GM12878 (cell line): ENCODE measurements at regions not wholly inside any gene's neighbourhood (a gene's known extent, or its start where the extent isn't known, plus 50 kb on each side); places are given as distances from the start of the nearest gene placed in this dataset.

ENCODE experiments used
- CHD1 ChIP-seq: IDR thresholded peaks from 2 replicates; pipeline ENCODE4 v1.6.1; 2012; ENCODE audit warnings: low read depth, low read length, improper control_type of control experiment
- IRF3 ChIP-seq: fragments of 450-650 bp; IDR thresholded peaks from 2 replicates; pipeline ENCODE4 v1.6.1; 2014; ENCODE audit warnings: mild to moderate bottlenecking
- SMC3 ChIP-seq: IDR thresholded peaks from 2 replicates; pipeline ENCODE4 v1.6.1; 2011; ENCODE audit warnings: low read length, improper control_type of control experiment, borderline replicate concordance

GRCh38 chr2:138107288-138107687 is 143.0 kb downstream of the HNMT start:
- TF ChIP-seq IRF3 (no peak), CHD1 (no peak), SMC3 (no peak)
